HepG2 (cell line): ENCODE measurements at regions not wholly inside any gene's neighbourhood (a gene's known extent, or its start where the extent isn't known, plus 50 kb on each side); places are given as distances from the start of the nearest gene placed in this dataset.

Experiments used
- ATAC-seq: fragments of 200-7000 bp; cut with Tn5 transposase; 3 replicates; pipeline ENCODE4 v1.9.1; 2020; ENCODE audit warnings: mild to moderate bottlenecking, moderate library complexity
- BruUV-seq: library from RNA; stranded (reverse); fragments of 400-500 nt; replicated peaks from 2 replicates; lab custom pipeline; 2021; lab: Mats Ljungman, UMichigan
- CTCF ChIA-PET: fragments of 300-600 bp; formaldehyde crosslinking; extraction: SDS; loops from one replicate; lab custom pipeline; 2021; ENCODE audit warnings: low total read pairs, inconsistent platforms, low intra/inter-chr PET ratio; lab: Yijun Ruan, JAX
- POLR2A ChIA-PET: fragments of 350-600 bp; sonication (Branson Sonifier 250); formaldehyde crosslinking; loops from one replicate; lab custom pipeline; 2020; ENCODE audit warnings: antibody characterized with exemption, inconsistent platforms; lab: Yijun Ruan, JAX
- DNase-seq: peaks from one replicate; pipeline ENCODE4 v3.0.0-alpha.2; 2015; ENCODE audit warnings: low spot score
- FAIRE-seq: peaks from 3 replicates; lab custom pipeline; 2011; peaks lifted over from hg19 to GRCh38; lab: Jason Lieb, UNC
- H2AFZ ChIP-seq: one replicate; pipeline ENCODE4 v1.6.1; 2011; ENCODE audit warnings: low read length, inconsistent platforms
- H3K27ac ChIP-seq: fragments of 300-600 bp; 3 replicates; pipeline ENCODE4 v1.8.0; 2011; ENCODE audit warnings: mixed run types, mild to moderate bottlenecking, mixed read lengths, low read length, inconsistent platforms; ENCODE audit not compliant: insufficient read depth; ENCODE audit errors: extremely low read length
- H3K27me3 ChIP-seq, 2 experiments: fragments of 200-600 bp in 1 of 2; 2 replicates in 1 of 2; 3 replicates in 1 of 2; pipeline versions ENCODE4 v1.6.0 to v1.8.0; 2011; ENCODE audit warnings: low read length in 2 of 2, mild to moderate bottlenecking in 2 of 2, moderate library complexity in 2 of 2, inconsistent platforms in 1 of 2; ENCODE audit not compliant: insufficient read depth in 2 of 2, control insufficient read depth in 1 of 2
- H3K36me3 ChIP-seq, 2 experiments: fragments of 200-600 bp in 1 of 2; replicated peaks in 1 of 2; 2 replicates in 1 of 2; 3 replicates in 1 of 2; pipeline versions ENCODE4 v1.5.1 to v1.8.0; 2011; ENCODE audit warnings: low read length in 2 of 2, inconsistent platforms in 1 of 2; ENCODE audit not compliant: insufficient read depth in 2 of 2, control insufficient read depth in 1 of 2
- H3K4me1 ChIP-seq: 2 replicates; pipeline ENCODE4 v1.5.1; 2012; ENCODE audit warnings: low read length, inconsistent platforms; ENCODE audit not compliant: insufficient read depth
- H3K4me2 ChIP-seq: 2 replicates; pipeline ENCODE4 v1.6.0; 2011; ENCODE audit warnings: low read depth, low read length, inconsistent platforms
- H3K4me3 ChIP-seq, 3 experiments: fragments of 200-600 bp in 1 of 3; sonication (generic), shearing (Covaris generic) in 1 of 3; replicated peaks in 1 of 3; 2 replicates each; pipeline ENCODE4 v1.5.1; 2011 to 2016; ENCODE audit warnings: low read length in 3 of 3, inconsistent platforms in 2 of 3, low read depth in 2 of 3, mild to moderate bottlenecking in 2 of 3, control low read depth in 1 of 3, mixed read lengths in 1 of 3; ENCODE audit not compliant: insufficient read depth in 1 of 3
- H3K79me2 ChIP-seq: one replicate; pipeline ENCODE4 v1.6.1; 2011; ENCODE audit warnings: low read length, inconsistent platforms; ENCODE audit not compliant: insufficient read depth
- H3K9ac ChIP-seq: 2 replicates; pipeline ENCODE4 v1.6.0; 2011; ENCODE audit warnings: mild to moderate bottlenecking, low read depth, low read length, inconsistent platforms; ENCODE audit not compliant: insufficient read depth
- H3K9me3 ChIP-seq: 2 replicates; pipeline ENCODE4 v1.5.1; 2012; ENCODE audit warnings: mild to moderate bottlenecking, low read length
- H4K20me1 ChIP-seq: 2 replicates; pipeline ENCODE4 v1.6.0; 2011; ENCODE audit warnings: inconsistent platforms, mild to moderate bottlenecking, low read length, moderate library complexity; ENCODE audit not compliant: insufficient read depth
- ATF7 ChIP-seq, 2 experiments: fragments of 450-650 bp in 1 of 2; sonication (generic) in 1 of 2; formaldehyde crosslinking in 1 of 2; IDR thresholded peaks; 2 replicates each; pipeline versions ENCODE4 v1.4.0 to v1.6.1; 2016 to 2020; ENCODE audit warnings: antibody characterized with exemption in 1 of 2, mild to moderate bottlenecking in 1 of 2, missing genetic modification reagents in 1 of 2
- CEBPB ChIP-seq: IDR thresholded peaks from 2 replicates; pipeline ENCODE4 v1.6.1; 2011; ENCODE audit warnings: low read depth, low read length, improper control_type of control experiment, borderline replicate concordance
- CERS6 ChIP-seq: sonication (generic); formaldehyde crosslinking; IDR thresholded peaks from 2 replicates; pipeline ENCODE4 v1.5.0; 2020; ENCODE audit warnings: missing genetic modification reagents
- DMAP1 ChIP-seq: IDR thresholded peaks from 2 replicates; pipeline ENCODE4 v1.6.1; 2016
- IRX3 ChIP-seq: sonication (generic); formaldehyde crosslinking; IDR thresholded peaks from 2 replicates; pipeline ENCODE4 v1.8.1; 2023; ENCODE audit warnings: mild to moderate bottlenecking, low read depth, missing genetic modification reagents, borderline replicate concordance
- TFDP1 ChIP-seq: IDR thresholded peaks from 2 replicates; pipeline ENCODE4 v1.6.1; 2016; ENCODE audit warnings: missing compliant biosample characterization, missing genetic modification reagents, borderline replicate concordance
- XBP1 ChIP-seq: sonication (generic); formaldehyde crosslinking; IDR thresholded peaks from 2 replicates; pipeline ENCODE4 v1.5.0; 2020; ENCODE audit warnings: missing genetic modification reagents
- ZNF569 ChIP-seq: sonication (generic); formaldehyde crosslinking; IDR thresholded peaks from 2 replicates; pipeline ENCODE4 v1.5.0; 2020; ENCODE audit warnings: mild to moderate bottlenecking, missing genetic modification reagents, moderate library complexity, borderline replicate concordance
- ZNF615 ChIP-seq: sonication (generic); formaldehyde crosslinking; IDR thresholded peaks from 2 replicates; pipeline ENCODE4 v1.5.0; 2020; ENCODE audit warnings: mild to moderate bottlenecking, missing genetic modification reagents, borderline replicate concordance
- WGBS: methylation state at CpG from one replicate; pipeline ENCODE4 v1.1.6; 2017; ENCODE audit warnings: low lambda C conversion rate; 5-methylcytosine and 5-hydroxymethylcytosine counted together
- in situ Hi-C: cut with HindIII; loops from 2 replicates; pipeline ENCODE4 v1.10.0; 2017; ENCODE audit warnings: low pct_unique_long_range_greater_than_20kb; ENCODE audit not compliant: extremely low pct_ligation_motif_present
- intact Hi-C: fragments of 100-400 bp; cut with micrococcal nuclease; formaldehyde crosslinking; loops from one replicate; pipeline ENCODE4 v1.10.0; 2022; ENCODE audit not compliant: unreplicated experiment

GRCh38 chr14:29030970-29031369 is 264.4 kb downstream of the FOXG1 start:
- POLR2A ChIA-PET: no interaction called here
- Histone ChIP-seq H3K36me3 (no peaks in the 10 kb centered on the region), H3K79me2 (no peaks in the 10 kb centered on the region), H3K4me3 (no peak overlapping the region), H4K20me1 (no peaks in the 10 kb centered on the region), H2AFZ (no peak overlapping the region), H3K4me2 (no peak overlapping the region), H3K27ac (no peak overlapping the region), H3K9ac (no peak overlapping the region), H3K27me3 (no peaks in the 10 kb centered on the region), H3K9me3 (peaks cover 38% of the 10 kb centered on the region), H3K4me1 (peaks cover 38% of the 10 kb centered on the region)
- TF ChIP-seq IRX3 (CRISPR knock-in tag) (no peak), TFDP1 (CRISPR knock-in tag) (no peak), ZNF615 (CRISPR knock-in tag) (no peak), ZNF569 (CRISPR knock-in tag) (no peak), DMAP1 (CRISPR knock-in tag) (no peak), CEBPB (peak; percentile 63; the same call in 1 of the 2 replicates), ATF7 (IDR thresholded peaks at IDR 0.05) (peak; percentile 64), ATF7 (CRISPR knock-in tag; IDR thresholded peaks at IDR 0.05) (no peak), CERS6 (no peak), XBP1 (CRISPR knock-in tag) (no peak)
- DNase-seq: no peak
- FAIRE-seq: no peak
- intact Hi-C loops (no loop called here), in situ Hi-C loops (no loop called here)
- WGBS: 63% methylated on average over 2 of the region's 2 CpGs
- no TSS peak for BruUV-seq
- CTCF ChIA-PET: no interaction called here
- ATAC-seq: no peak
